Keratinocyte (primary cell): ENCODE measurements at regions not wholly inside any gene's neighbourhood (a gene's known extent, or its start where the extent isn't known, plus 50 kb on each side); places are given as distances from the start of the nearest gene placed in this dataset.

Source experiments
- DNase-seq: peaks from one replicate; pipeline ENCODE4 v3.0.0-alpha.2; 2011; ENCODE audit warnings: low read depth, missing footprints, low spot score
- FAIRE-seq: peaks from 2 replicates; lab custom pipeline; 2011; peaks lifted over from hg19 to GRCh38; lab: Jason Lieb, UNC
- H2AFZ ChIP-seq: 2 replicates; pipeline ENCODE4 v1.6.0; 2012; ENCODE audit warnings: low read length, control low read depth, inconsistent platforms; ENCODE audit not compliant: control insufficient read depth
- H3K27ac ChIP-seq: 2 replicates; pipeline ENCODE4 v1.5.1; 2011; ENCODE audit warnings: low read length; ENCODE audit not compliant: control insufficient read depth, insufficient read depth
- H3K27me3 ChIP-seq: 3 replicates; pipeline ENCODE4 v1.6.0; 2011; ENCODE audit warnings: low read length; ENCODE audit not compliant: control insufficient read depth, insufficient read depth; ENCODE audit errors: extremely low read depth
- H3K36me3 ChIP-seq, 2 experiments: 2 replicates in 1 of 2; 3 replicates in 1 of 2; pipeline ENCODE4 v1.5.1; 2011; ENCODE audit warnings: low read length in 2 of 2, mild to moderate bottlenecking in 1 of 2; ENCODE audit not compliant: control insufficient read depth in 2 of 2, insufficient read depth in 2 of 2; ENCODE audit errors: extremely low read depth in 1 of 2
- H3K4me1 ChIP-seq: 3 replicates; pipeline ENCODE4 v1.5.1; 2011; ENCODE audit warnings: low read length; ENCODE audit not compliant: control insufficient read depth, insufficient read depth; ENCODE audit errors: extremely low read depth
- H3K4me2 ChIP-seq: 3 replicates; pipeline ENCODE4 v1.6.0; 2011; ENCODE audit warnings: low read depth, low read length; ENCODE audit not compliant: control insufficient read depth, insufficient read depth; ENCODE audit errors: extremely low read depth
- H3K4me3 ChIP-seq, 3 experiments: fragments of 200-600 bp in 1 of 3; sonication (generic) in 1 of 3; 2 replicates in 2 of 3; 3 replicates in 1 of 3; pipeline ENCODE4 v1.5.1; 2011 to 2016; ENCODE audit warnings: low read length in 3 of 3, mild to moderate bottlenecking in 3 of 3, control low read depth in 2 of 3, inconsistent platforms in 1 of 3, low read depth in 1 of 3, mixed read lengths in 1 of 3, mixed run types in 1 of 3, moderate library complexity in 1 of 3; ENCODE audit not compliant: control insufficient read depth in 2 of 3, insufficient read depth in 2 of 3; ENCODE audit errors: extremely low read depth in 1 of 3
- H3K79me2 ChIP-seq: 2 replicates; pipeline ENCODE4 v1.6.0; 2012; ENCODE audit warnings: low read length; ENCODE audit not compliant: control insufficient read depth, insufficient read depth
- H3K9ac ChIP-seq: 3 replicates; pipeline ENCODE4 v1.6.0; 2011; ENCODE audit warnings: low read length; ENCODE audit not compliant: control insufficient read depth, insufficient read depth; ENCODE audit errors: extremely low read depth
- H3K9me1 ChIP-seq: 3 replicates; pipeline ENCODE4 v1.6.0; 2011; ENCODE audit warnings: low read length; ENCODE audit not compliant: control insufficient read depth, insufficient read depth; ENCODE audit errors: extremely low read depth
- H3K9me3 ChIP-seq: 2 replicates; pipeline ENCODE4 v1.5.1; 2012; ENCODE audit warnings: low read depth, low read length; ENCODE audit not compliant: control insufficient read depth
- H4K20me1 ChIP-seq: 3 replicates; pipeline ENCODE4 v1.6.0; 2011; ENCODE audit warnings: low read length; ENCODE audit not compliant: control insufficient read depth, insufficient read depth; ENCODE audit errors: extremely low read depth
- CTCF ChIP-seq, 3 experiments: IDR thresholded peaks in 1 of 3; conservative IDR thresholded peaks in 1 of 3; optimal IDR thresholded peaks in 1 of 3; 2 replicates in 2 of 3; 3 replicates in 1 of 3; pipeline versions ENCODE3 to v1.5.1; 2011; ENCODE audit warnings: low read length in 3 of 3, mild to moderate bottlenecking in 3 of 3, moderate library complexity in 2 of 3, control low read depth in 1 of 3, inconsistent platforms in 1 of 3; ENCODE audit not compliant: insufficient read depth in 2 of 3; ENCODE audit errors: extremely low read depth in 1 of 3
- EZH2 ChIP-seq: IDR thresholded peaks from one replicate; pipeline ENCODE4 v1.6.1; 2012; ENCODE audit warnings: inconsistent platforms, mild to moderate bottlenecking, low read length, moderate library complexity
- dilution Hi-C: fragments of 300-500 bp; cut with MboI; formaldehyde crosslinking; loops from one replicate; pipeline ENCODE4 v1.7.0; 2020; ENCODE audit warnings: low sequenced_read_pairs; ENCODE audit not compliant: extremely low pct_ligation_motif_present

DNA sequence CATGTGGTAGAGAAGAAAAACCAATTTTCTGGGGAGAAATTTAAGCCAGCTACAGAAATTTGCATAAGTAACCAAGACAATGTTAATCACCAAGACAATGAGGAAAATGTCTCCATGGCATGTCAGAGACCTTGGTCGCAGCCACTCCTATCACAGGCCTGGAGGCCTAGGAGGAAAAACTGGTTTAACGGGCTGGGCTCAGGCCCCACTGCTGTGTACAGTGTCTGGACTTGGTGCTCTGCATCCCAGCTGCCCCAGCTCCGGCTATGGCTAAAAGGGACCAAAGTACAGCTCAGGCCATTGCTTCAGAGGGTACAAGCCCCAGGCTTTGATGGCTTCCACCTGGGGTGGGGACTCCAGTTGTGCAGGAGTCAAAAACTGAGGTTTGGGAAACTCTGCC lies 1075.1 kb upstream of the CDH18 start:
- dilution Hi-C loops = no loop called here

DNA sequence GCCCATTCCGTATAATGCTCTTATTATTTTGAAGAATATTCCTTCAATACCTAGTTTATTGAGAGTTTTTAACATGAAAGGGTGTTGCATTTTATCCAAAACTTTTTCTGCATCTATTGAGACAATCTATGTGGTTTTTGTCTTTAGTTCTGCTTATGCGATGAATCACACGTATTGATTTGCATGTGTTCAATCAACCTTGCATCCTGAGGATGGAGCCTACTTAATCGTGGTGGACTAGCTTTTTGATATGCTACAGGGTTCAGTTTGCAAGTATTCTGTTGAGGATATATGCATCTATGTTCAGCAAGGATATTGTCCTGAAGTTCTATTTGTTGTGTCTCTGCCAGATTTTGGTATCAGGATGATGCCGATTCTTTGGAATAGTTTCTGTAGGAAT lies 1070.3 kb upstream of the CDH18 start:
- no peak overlapping the region for H3K4me3 ChIP-seq
- H3K9me3 ChIP-seq = no peaks in the 10 kb centered on the region
- dilution Hi-C loops = no loop called here
- no peaks in the 10 kb centered on the region for H4K20me1 ChIP-seq
- no peak overlapping the region for H2AFZ ChIP-seq
- H3K4me2 ChIP-seq = no peak overlapping the region
- no peak overlapping the region for H3K27ac ChIP-seq
- H3K27me3 ChIP-seq = no peaks in the 10 kb centered on the region
- no peaks in the 10 kb centered on the region for H3K79me2 ChIP-seq
- H3K9me1 ChIP-seq = no peaks in the 10 kb centered on the region
- no peak for DNase-seq
- no peak for TF ChIP-seq EZH2
- H3K36me3 ChIP-seq = no peaks in the 10 kb centered on the region
- no peaks in the 10 kb centered on the region for H3K4me1 ChIP-seq
- no peak for FAIRE-seq
- no peak overlapping the region for H3K9ac ChIP-seq

More for the DNA sequence above, 1075.1 kb upstream of the CDH18 start:
- FAIRE-seq (no peak), DNase-seq (no peak)
- H3K9me3 ChIP-seq = no peaks in the 10 kb centered on the region
- no peak overlapping the region for H2AFZ ChIP-seq
- H3K79me2 ChIP-seq = no peaks in the 10 kb centered on the region
- H4K20me1 ChIP-seq = no peaks in the 10 kb centered on the region
- no peak overlapping the region for H3K9ac ChIP-seq
- H3K4me3 ChIP-seq = no peak overlapping the region
- H3K4me1 ChIP-seq = no peaks in the 10 kb centered on the region
- H3K9me1 ChIP-seq = no peaks in the 10 kb centered on the region
- no peak overlapping the region for H3K4me2 ChIP-seq
- H3K27ac ChIP-seq = no peak overlapping the region
- TF ChIP-seq EZH2 (no peak), CTCF (optimal IDR thresholded peaks at IDR 0.05 in 1 of 3, IDR thresholded peaks at IDR 0.05 in 1 of 3, conservative IDR thresholded peaks at IDR 0.05 in 1 of 3; ENCODE audit: extremely low read depth in 1 of 3, insufficient read depth in 2 of 3, low read length in 3 of 3) (no peak)
- H3K36me3 ChIP-seq = no peaks in the 10 kb centered on the region
- H3K27me3 ChIP-seq = no peaks in the 10 kb centered on the region

- dilution Hi-C loops = no loop called here
- H3K4me2 ChIP-seq = no peak overlapping the region
- no peaks in the 10 kb centered on the region for H4K20me1 ChIP-seq
- no peaks in the 10 kb centered on the region for H3K9me1 ChIP-seq
- DNase-seq (no peak), FAIRE-seq (no peak)
- H3K4me3 ChIP-seq = no peak overlapping the region
- no peaks in the 10 kb centered on the region for H3K27me3 ChIP-seq
- TF ChIP-seq EZH2 (no peak), CTCF (optimal IDR thresholded peaks at IDR 0.05 in 1 of 3, IDR thresholded peaks at IDR 0.05 in 1 of 3, conservative IDR thresholded peaks at IDR 0.05 in 1 of 3; ENCODE audit: extremely low read depth in 1 of 3, insufficient read depth in 2 of 3, low read length in 3 of 3) (no peak)
- H3K27ac ChIP-seq = no peak overlapping the region
- no peak overlapping the region for H2AFZ ChIP-seq
- no peaks in the 10 kb centered on the region for H3K79me2 ChIP-seq
- no peaks in the 10 kb centered on the region for H3K4me1 ChIP-seq
- H3K9ac ChIP-seq = no peak overlapping the region
- no peaks in the 10 kb centered on the region for H3K36me3 ChIP-seq
- H3K9me3 ChIP-seq = no peaks in the 10 kb centered on the region
These were observed 1063.9 kb upstream of the CDH18 start for GRCh38 chr5:21051945-21052344.
